GM12891 (cell line): ENCODE measurements at regions not wholly inside any gene's neighbourhood (a gene's known extent, or its start where the extent isn't known, plus 50 kb on each side); places are given as distances from the start of the nearest gene placed in this dataset.

Source experiments
- DNase-seq: peaks from one replicate; pipeline ENCODE4 v3.0.0; 2011; ENCODE audit warnings: low spot score; ENCODE audit not compliant: insufficient read length
- FAIRE-seq: peaks from 2 replicates; lab custom pipeline; 2011; peaks lifted over from hg19 to GRCh38; lab: Jason Lieb, UNC
- PAX5 ChIP-seq: IDR thresholded peaks from 2 replicates; pipeline ENCODE4 v1.6.1; 2011; ENCODE audit warnings: low read length, moderate library complexity, mild to moderate bottlenecking; ENCODE audit not compliant: insufficient read depth, severe bottlenecking
- POLR2A ChIP-seq: IDR thresholded peaks from 2 replicates; pipeline ENCODE4 v1.6.1; 2011; ENCODE audit warnings: low read depth, low read length, control low read depth
- POLR2AphosphoS5 ChIP-seq: IDR thresholded peaks from 2 replicates; pipeline ENCODE4 v1.6.1; 2011; ENCODE audit warnings: low read depth, low read length, control low read depth
- POU2F2 ChIP-seq: IDR thresholded peaks from 2 replicates; pipeline ENCODE4 v1.6.1; 2011; ENCODE audit warnings: low read depth, mild to moderate bottlenecking, control low read depth, low read length, moderate library complexity
- SPI1 ChIP-seq: IDR thresholded peaks from 2 replicates; pipeline ENCODE4 v1.6.1; 2011; ENCODE audit warnings: low read depth, low read length, control low read depth
- TAF1 ChIP-seq: IDR thresholded peaks from 2 replicates; pipeline ENCODE4 v1.6.1; 2011; ENCODE audit warnings: low read depth, low read length, control low read depth

DNA sequence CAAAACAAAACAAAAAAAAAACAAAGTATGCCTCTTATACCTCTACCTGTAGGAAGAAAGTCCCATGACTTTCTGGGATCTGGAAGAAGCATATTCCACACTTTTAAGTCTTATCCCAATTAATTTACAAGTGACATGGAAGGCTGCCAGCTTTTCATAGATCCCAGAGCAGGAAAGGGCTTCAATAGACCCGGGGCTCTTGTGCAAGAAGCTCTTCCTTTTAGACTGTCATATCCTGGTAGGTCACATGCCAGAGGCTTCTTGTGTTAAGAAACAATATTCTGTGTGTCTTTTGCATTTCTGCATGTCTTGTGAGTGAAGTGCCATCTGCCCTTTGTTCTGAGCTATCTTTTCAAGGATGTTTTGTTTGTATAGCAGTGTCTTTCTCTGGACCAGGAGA is 84.4 kb upstream of the PHOX2B start:
- no peak for FAIRE-seq
- DNase-seq, result no peak
- TF ChIP-seq POLR2AphosphoS5 (no peak), TAF1 (no peak), POLR2A (no peak), SPI1 (no peak), PAX5 (no peak), POU2F2 (no peak)

DNA sequence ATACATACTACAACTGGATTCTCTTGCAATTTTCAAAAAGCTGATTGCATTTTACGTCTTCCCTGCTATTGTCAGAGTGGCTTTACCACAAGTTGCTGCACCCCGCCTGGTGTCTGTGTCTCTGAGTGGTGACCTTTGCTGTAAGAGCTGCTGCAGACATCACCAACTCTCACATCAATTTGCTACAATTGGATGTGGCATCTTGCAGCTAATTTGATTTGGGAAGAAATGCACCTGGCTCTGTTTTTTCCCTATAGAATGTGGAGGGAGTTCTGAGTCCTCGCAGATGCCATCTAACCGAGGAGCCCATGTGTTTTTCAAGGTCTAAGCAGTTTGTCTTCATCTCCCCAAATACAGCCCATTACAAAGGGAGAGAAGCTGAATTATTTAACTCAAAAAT is 73.8 kb upstream of the PHOX2B start:
- no peak for FAIRE-seq
- TF ChIP-seq POLR2A (no peak), PAX5 (no peak), SPI1 (no peak), TAF1 (no peak), POLR2AphosphoS5 (no peak), POU2F2 (no peak)
- no peak for DNase-seq

DNA sequence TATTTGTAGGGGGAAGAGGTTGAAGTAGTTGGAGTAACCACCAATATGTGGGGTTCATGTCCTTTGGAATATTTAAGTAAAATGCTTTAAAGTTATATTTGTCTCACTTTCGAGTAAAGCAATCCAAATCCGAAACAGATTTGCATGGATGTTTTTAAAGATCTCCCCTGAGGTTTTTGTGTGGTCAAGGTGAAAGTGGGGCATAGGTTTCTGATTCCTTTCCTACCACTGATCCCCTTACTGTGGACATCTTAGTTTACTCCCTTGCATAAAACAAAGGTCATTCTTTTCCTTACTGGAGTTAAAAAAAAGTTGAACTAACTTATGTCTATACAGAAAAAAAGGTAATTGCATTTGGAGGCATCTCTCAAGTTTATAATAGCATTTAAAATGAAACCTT is 71.9 kb upstream of the PHOX2B start:
- TF ChIP-seq SPI1 (no peak), PAX5 (no peak), POLR2AphosphoS5 (no peak), POU2F2 (no peak), POLR2A (no peak), TAF1 (no peak)
- FAIRE-seq, result no peak

DNA sequence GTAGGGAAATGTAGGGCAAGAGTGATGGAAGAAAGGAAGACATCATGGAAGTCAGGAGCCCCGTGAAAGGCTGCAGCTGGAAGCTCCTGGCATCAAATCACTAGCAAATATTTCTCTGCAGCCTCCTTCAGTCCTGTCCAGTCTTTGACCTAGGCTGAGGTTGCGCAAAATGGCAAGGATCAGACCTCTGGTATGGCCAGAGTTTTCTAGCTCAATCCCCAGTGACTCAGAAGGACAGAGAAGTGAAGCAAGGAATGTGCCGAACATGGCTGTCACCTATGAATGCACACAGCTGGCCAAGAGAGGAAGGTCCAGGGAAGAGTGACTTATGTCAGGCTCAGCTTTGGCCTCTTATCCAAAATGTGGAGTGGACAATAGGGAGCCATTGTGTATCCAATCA is 71.1 kb upstream of the PHOX2B start:
- FAIRE-seq (no peak), DNase-seq (no peak)
- no peak for TF ChIP-seq TAF1
- TF ChIP-seq POU2F2, result no peak
- TF ChIP-seq SPI1, result no peak
- no peak for TF ChIP-seq POLR2AphosphoS5
- TF ChIP-seq PAX5, result no peak
- TF ChIP-seq POLR2A, result no peak

More for the DNA sequence above, 71.9 kb upstream of the PHOX2B start:
- DNase-seq, result no peak

DNA sequence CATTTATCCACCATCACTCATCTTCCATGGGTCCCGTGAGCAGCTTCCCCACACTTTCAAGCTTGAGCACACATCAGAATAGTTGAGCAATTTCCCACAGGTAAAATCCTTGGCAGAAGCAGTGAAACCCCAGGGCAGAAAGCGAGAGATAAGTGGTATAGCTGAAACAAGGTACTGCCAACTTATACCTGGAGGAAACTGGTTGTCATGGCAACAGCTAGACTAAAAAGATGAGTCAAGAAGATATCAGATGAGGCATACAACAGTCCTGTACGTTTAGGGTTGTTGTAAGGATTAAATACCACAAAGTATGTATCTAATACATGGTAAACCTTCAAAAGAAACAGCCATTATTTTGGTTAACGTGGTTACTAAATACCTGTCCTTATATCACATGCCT is 66.9 kb upstream of the PHOX2B start:
- TF ChIP-seq TAF1 (no peak), POLR2A (no peak), POU2F2 (no peak), POLR2AphosphoS5 (no peak), SPI1 (no peak), PAX5 (no peak)
- no peak for DNase-seq

DNA sequence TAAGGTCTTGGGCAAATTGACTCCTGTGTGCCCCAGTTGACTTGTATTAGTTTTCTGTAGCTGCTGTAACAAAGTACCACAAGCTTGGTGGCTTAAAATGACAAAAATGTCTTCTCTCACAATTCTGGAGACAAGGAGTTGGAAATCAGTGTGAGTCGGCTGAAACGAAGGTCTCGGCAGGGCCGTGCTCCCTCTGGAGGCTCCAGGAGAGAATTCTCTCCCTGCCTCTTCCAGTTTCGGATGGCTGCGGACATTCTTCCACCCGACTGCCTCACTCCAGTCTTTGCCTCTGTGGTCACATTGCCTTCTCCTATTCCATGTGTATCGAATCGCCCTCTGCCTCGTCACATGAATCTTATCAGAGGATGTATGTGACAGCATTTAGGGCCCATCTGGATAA is 66.0 kb upstream of the PHOX2B start:
- FAIRE-seq, result no peak
- TF ChIP-seq POU2F2, result no peak
- TF ChIP-seq SPI1, result no peak
- TF ChIP-seq TAF1, result no peak
- no peak for TF ChIP-seq POLR2A
- TF ChIP-seq POLR2AphosphoS5, result no peak
- no peak for TF ChIP-seq PAX5
- DNase-seq, result no peak

More for the DNA sequence above, 66.9 kb upstream of the PHOX2B start:
- no peak for FAIRE-seq

DNA sequence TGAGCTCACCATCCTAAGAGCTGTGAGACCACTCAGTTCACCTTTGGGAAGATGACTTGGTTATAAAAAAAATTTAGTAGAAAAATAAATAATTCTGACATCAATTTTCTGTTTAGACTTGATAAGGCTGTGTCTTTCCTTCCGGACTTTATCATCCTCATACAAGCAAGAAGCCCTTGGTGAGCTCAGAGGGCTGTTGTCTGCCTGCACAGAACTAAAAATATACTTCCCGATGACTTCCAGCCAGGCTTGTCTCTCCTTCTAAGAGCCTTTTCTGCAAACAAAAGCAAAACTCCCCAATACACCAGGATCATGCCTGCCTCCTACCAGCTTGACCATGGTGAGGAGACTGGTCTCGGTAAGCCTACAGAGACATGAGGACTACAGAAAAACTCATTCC is 58.3 kb upstream of the PHOX2B start:
- DNase-seq (no peak), FAIRE-seq (no peak)
- TF ChIP-seq PAX5, result no peak
- no peak for TF ChIP-seq POU2F2
- no peak for TF ChIP-seq TAF1

DNA sequence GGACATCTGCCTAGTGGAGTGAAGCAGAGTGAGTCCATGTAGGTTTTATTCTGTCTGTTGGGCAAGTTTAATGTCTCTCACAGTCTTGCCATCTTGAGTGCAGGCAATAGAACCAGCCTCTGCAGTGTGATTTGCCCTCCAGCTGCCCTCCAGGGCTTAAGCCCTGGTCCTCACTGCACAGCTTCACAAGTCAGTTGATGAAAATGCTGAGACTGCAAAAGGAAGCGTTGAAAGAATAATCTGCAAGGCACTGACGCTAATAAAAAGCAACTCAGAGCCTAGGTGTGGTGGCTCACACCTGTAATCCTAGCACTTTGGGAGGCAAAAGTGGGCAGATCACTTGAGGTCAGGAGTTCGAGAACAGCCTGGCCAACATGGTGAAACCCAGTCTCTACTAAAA is 54.1 kb upstream of the PHOX2B start:
- TF ChIP-seq POLR2A, result no peak
- no peak for TF ChIP-seq POLR2AphosphoS5
- no peak for TF ChIP-seq PAX5
- no peak for TF ChIP-seq SPI1
- no peak for TF ChIP-seq POU2F2
- no peak for TF ChIP-seq TAF1
- DNase-seq (no peak), FAIRE-seq (no peak)

DNA sequence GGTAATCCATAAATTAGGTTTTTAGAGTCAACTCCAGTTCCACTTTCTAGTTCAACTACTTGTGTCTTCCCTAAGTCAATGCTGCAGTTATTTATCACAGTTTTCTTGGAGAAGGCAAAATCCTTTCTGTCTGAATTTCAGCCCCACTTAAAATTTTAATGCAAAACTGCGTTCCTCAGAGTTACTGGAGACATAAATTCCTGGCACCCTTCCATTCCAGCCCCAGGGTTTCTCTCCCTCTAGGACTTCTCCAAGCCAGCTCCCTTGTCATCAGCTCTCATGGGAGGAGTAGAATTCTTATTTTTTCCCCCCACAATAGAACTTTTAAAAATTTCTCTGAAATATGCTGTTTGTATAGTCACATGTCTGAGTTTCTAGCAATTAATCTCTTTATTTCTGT is 50.6 kb upstream of the PHOX2B start:
- no peak for FAIRE-seq
- DNase-seq, result no peak
- TF ChIP-seq PAX5, result no peak
- no peak for TF ChIP-seq POU2F2
- no peak for TF ChIP-seq TAF1
- TF ChIP-seq SPI1, result no peak
- TF ChIP-seq POLR2A, result no peak
- no peak for TF ChIP-seq POLR2AphosphoS5
